ENCODE measurements at regions not wholly inside any gene's neighbourhood (a gene's known extent, or its start where the extent isn't known, plus 50 kb on each side); places are given as distances from the start of the nearest gene placed in this dataset.
"Not testable (repeated sequence)": the region's sequence is repeated elsewhere in the genome, so short reads cannot be mapped to it uniquely, and the experiment has no call there.

GRCh38 chr9:94390425-94391098, 62.1 kb upstream of the NUTM2F start:
- TF ChIP-seq EZH2 (IDR thresholded peaks at IDR 0.05; ENCODE audit: insufficient read depth, poor library complexity, severe bottlenecking); EZH2phosphoT487 (IDR thresholded peaks at IDR 0.05; ENCODE audit: insufficient read depth, low read depth): not testable (repeated sequence)

All from GM23248 (cell line).